ENCODE measurements at regions not wholly inside any gene's neighbourhood (a gene's known extent, or its start where the extent isn't known, plus 50 kb on each side); places are given as distances from the start of the nearest gene placed in this dataset.

GRCh38 chr10:3631291-3631690 lies 153.7 kb downstream of the KLF6 start:
- TF ChIP-seq CTCF (IDR thresholded peaks at IDR 0.05; ENCODE audit: insufficient read depth, missing control alignments), result no peak
- FAIRE-seq (no peak), DNase-seq (ENCODE audit: insufficient read length, low spot score) (no peak)

GRCh38 chr10:3625959-3626751 lies 158.9 kb downstream of the KLF6 start:
- FAIRE-seq (no peak), DNase-seq (ENCODE audit: insufficient read length, low spot score) (no peak)
- TF ChIP-seq CTCF (IDR thresholded peaks at IDR 0.05; ENCODE audit: insufficient read depth, missing control alignments), result no peak

- FAIRE-seq (no peak), DNase-seq (ENCODE audit: insufficient read length, low spot score) (no peak)
- no peak for TF ChIP-seq CTCF (IDR thresholded peaks at IDR 0.05; ENCODE audit: insufficient read depth, missing control alignments)
Measured at GRCh38 chr10:3624367-3624766, 160.6 kb downstream of the KLF6 start.

- FAIRE-seq, result no peak
- TF ChIP-seq CTCF (IDR thresholded peaks at IDR 0.05; ENCODE audit: insufficient read depth, missing control alignments), result no peak
- DNase-seq (ENCODE audit: insufficient read length, low spot score), result no peak
Measured at GRCh38 chr10:3623746-3624145, 161.3 kb downstream of the KLF6 start.

- DNase-seq (ENCODE audit: insufficient read length, low spot score), result no peak
- TF ChIP-seq CTCF (IDR thresholded peaks at IDR 0.05; ENCODE audit: insufficient read depth, missing control alignments), result no peak
- no peak for FAIRE-seq
Measured at GRCh38 chr10:3622845-3623621, 162.0 kb downstream of the KLF6 start.

GRCh38 chr10:3622427-3622826 lies 162.6 kb downstream of the KLF6 start:
- no peak for DNase-seq (ENCODE audit: insufficient read length, low spot score)
- TF ChIP-seq CTCF (IDR thresholded peaks at IDR 0.05; ENCODE audit: insufficient read depth, missing control alignments), result no peak
- no peak for FAIRE-seq

- TF ChIP-seq CTCF (IDR thresholded peaks at IDR 0.05; ENCODE audit: insufficient read depth, missing control alignments), result no peak
- DNase-seq (ENCODE audit: insufficient read length, low spot score), result no peak
- FAIRE-seq, result no peak
Measured at GRCh38 chr10:3620818-3621217, 164.2 kb downstream of the KLF6 start.

All from D721Med (cell line).